HEK293T (cell line): ENCODE measurements at regions not wholly inside any gene's neighbourhood (a gene's known extent, or its start where the extent isn't known, plus 50 kb on each side); places are given as distances from the start of the nearest gene placed in this dataset.

Source experiments
- CTCF ChIA-PET: fragments of 350-600 bp; formaldehyde crosslinking; extraction: SDS; loops from one replicate; lab custom pipeline; 2021; ENCODE audit warnings: antibody characterized with exemption, inconsistent platforms; lab: Yijun Ruan, JAX
- POLR2A ChIA-PET: fragments of 350-600 bp; formaldehyde crosslinking; extraction: SDS; loops from one replicate; lab custom pipeline; 2020; ENCODE audit warnings: antibody characterized with exemption, inconsistent platforms; lab: Yijun Ruan, JAX
- DNase-seq: peaks from one replicate; pipeline ENCODE4 v3.0.0; 2012; ENCODE audit warnings: mixed read lengths; ENCODE audit errors: extremely low spot score
- ARNT ChIP-seq: fragments of 450-650 bp; IDR thresholded peaks from 2 replicates; pipeline ENCODE4 v1.6.1; 2017; ENCODE audit warnings: mild to moderate bottlenecking
- BHLHE40 ChIP-seq: fragments of 450-650 bp; IDR thresholded peaks from 2 replicates; pipeline ENCODE4 v1.6.1; 2016; ENCODE audit warnings: mild to moderate bottlenecking, moderate library complexity, borderline replicate concordance
- CTBP1 ChIP-seq: fragments of 450-650 bp; IDR thresholded peaks from 2 replicates; pipeline ENCODE4 v1.6.1; 2016; ENCODE audit warnings: borderline replicate concordance
- ELF4 ChIP-seq: fragments of 450-650 bp; IDR thresholded peaks from 2 replicates; pipeline ENCODE4 v1.6.1; 2017; ENCODE audit warnings: antibody characterized with exemption
- FOXA1 ChIP-seq: fragments of 450-650 bp; IDR thresholded peaks from 2 replicates; pipeline ENCODE4 v1.6.1; 2016; ENCODE audit warnings: mild to moderate bottlenecking
- FOXK2 ChIP-seq: fragments of 450-650 bp; IDR thresholded peaks from 2 replicates; pipeline ENCODE4 v1.6.1; 2016; ENCODE audit warnings: mild to moderate bottlenecking
- FOXM1 ChIP-seq: fragments of 450-650 bp; IDR thresholded peaks from 2 replicates; pipeline ENCODE4 v1.6.1; 2017; ENCODE audit warnings: mild to moderate bottlenecking, borderline replicate concordance
- HDGF ChIP-seq: fragments of 450-650 bp; IDR thresholded peaks from 2 replicates; pipeline ENCODE4 v1.6.1; 2017; ENCODE audit warnings: antibody characterized with exemption, borderline replicate concordance
- L3MBTL2 ChIP-seq: fragments of 450-650 bp; conservative IDR thresholded peaks from 2 replicates; pipeline ENCODE4 v1.6.1; 2016; ENCODE audit warnings: mild to moderate bottlenecking
- LEF1 ChIP-seq: fragments of 450-650 bp; IDR thresholded peaks from 2 replicates; pipeline ENCODE4 v1.6.1; 2017; ENCODE audit warnings: mild to moderate bottlenecking, borderline replicate concordance
- NFRKB ChIP-seq: fragments of 450-650 bp; IDR thresholded peaks from 2 replicates; pipeline ENCODE4 v1.6.1; 2016; ENCODE audit warnings: mild to moderate bottlenecking, moderate library complexity
- PKNOX1 ChIP-seq: fragments of 450-650 bp; IDR thresholded peaks from 2 replicates; pipeline ENCODE4 v1.6.1; 2016
- SP1 ChIP-seq: fragments of 450-650 bp; IDR thresholded peaks from 2 replicates; pipeline ENCODE4 v1.6.1; 2017
- SUZ12 ChIP-seq: fragments of 450-650 bp; IDR thresholded peaks from 2 replicates; pipeline ENCODE4 v1.6.1; 2016; ENCODE audit warnings: mild to moderate bottlenecking
- TARDBP ChIP-seq: fragments of 450-650 bp; IDR thresholded peaks from 2 replicates; pipeline ENCODE4 v1.6.1; 2016
- ZNF384 ChIP-seq: fragments of 450-650 bp; IDR thresholded peaks from 2 replicates; pipeline ENCODE4 v1.6.1; 2016

- no peak for DNase-seq
- no peak for TF ChIP-seq NFRKB
- no peak for TF ChIP-seq PKNOX1
- TF ChIP-seq ELF4: no peak
- no peak for TF ChIP-seq LEF1
- no peak for TF ChIP-seq BHLHE40
- TF ChIP-seq L3MBTL2: no peak
- TF ChIP-seq SP1: no peak
- no peak for TF ChIP-seq FOXA1
- no peak for TF ChIP-seq CTBP1
- TF ChIP-seq FOXK2: no peak
- TF ChIP-seq ARNT: no peak
- no peak for TF ChIP-seq FOXM1
- TF ChIP-seq HDGF: no peak
- TF ChIP-seq ZNF384: no peak
- no peak for TF ChIP-seq TARDBP
- no peak for TF ChIP-seq SUZ12
- ChIA-PET CTCF (no interaction called here), POLR2A (no interaction called here)
Observed at GRCh38 chr5:62682059-62682458, 103.4 kb downstream of the LRRC70 start.

GRCh38 chr5:62681117-62681850 lies 102.7 kb downstream of the LRRC70 start:
- CTCF ChIA-PET: no interaction called here
- TF ChIP-seq LEF1 (no peak), FOXA1 (no peak), PKNOX1 (no peak), ARNT (no peak), TARDBP (no peak), BHLHE40 (no peak), ZNF384 (no peak), SUZ12 (no peak), ELF4 (no peak), HDGF (no peak), CTBP1 (no peak)
- DNase-seq: no peak
- POLR2A ChIA-PET: no interaction called here

- ChIA-PET POLR2A (no interaction called here), CTCF (no interaction called here)
- no peak for DNase-seq
- TF ChIP-seq HDGF: no peak
- no peak for TF ChIP-seq BHLHE40
- TF ChIP-seq ARNT: no peak
- TF ChIP-seq PKNOX1: no peak
- TF ChIP-seq SUZ12: no peak
- TF ChIP-seq ELF4: no peak
- no peak for TF ChIP-seq FOXM1
- no peak for TF ChIP-seq CTBP1
- no peak for TF ChIP-seq NFRKB
- no peak for TF ChIP-seq TARDBP
- TF ChIP-seq L3MBTL2: no peak
- no peak for TF ChIP-seq SP1
- no peak for TF ChIP-seq FOXA1
- no peak for TF ChIP-seq FOXK2
- no peak for TF ChIP-seq ZNF384
- no peak for TF ChIP-seq LEF1
Observed at GRCh38 chr5:62680121-62680520, 101.5 kb downstream of the LRRC70 start.
